ENCODE measurements at regions not wholly inside any gene's neighbourhood (a gene's known extent, or its start where the extent isn't known, plus 50 kb on each side); places are given as distances from the start of the nearest gene placed in this dataset.
"Not testable (repeated sequence)": the region's sequence is repeated elsewhere in the genome, so short reads cannot be mapped to it uniquely, and the experiment has no call there.

DNA sequence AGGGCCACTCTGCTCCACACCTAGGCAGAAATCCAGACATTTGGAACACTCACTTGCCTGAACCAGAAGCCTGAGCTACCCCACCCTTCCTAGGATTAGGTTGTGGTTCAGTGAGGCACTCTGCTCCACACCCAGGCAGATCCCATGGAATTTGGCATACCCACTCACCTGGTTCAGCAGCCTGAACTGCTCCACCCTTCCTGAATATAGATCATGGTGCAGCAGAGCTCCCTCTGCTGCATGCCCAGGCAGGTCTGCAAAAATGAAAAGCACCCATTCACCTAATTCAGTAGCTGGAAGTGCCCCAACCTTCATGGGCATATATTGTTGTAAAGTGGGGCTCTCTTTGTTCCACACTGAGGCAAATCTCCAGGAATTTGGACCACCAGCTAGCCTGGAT lies 185.1 kb upstream of the CNTNAP5 start:
- DNase-seq: no peak

DNA sequence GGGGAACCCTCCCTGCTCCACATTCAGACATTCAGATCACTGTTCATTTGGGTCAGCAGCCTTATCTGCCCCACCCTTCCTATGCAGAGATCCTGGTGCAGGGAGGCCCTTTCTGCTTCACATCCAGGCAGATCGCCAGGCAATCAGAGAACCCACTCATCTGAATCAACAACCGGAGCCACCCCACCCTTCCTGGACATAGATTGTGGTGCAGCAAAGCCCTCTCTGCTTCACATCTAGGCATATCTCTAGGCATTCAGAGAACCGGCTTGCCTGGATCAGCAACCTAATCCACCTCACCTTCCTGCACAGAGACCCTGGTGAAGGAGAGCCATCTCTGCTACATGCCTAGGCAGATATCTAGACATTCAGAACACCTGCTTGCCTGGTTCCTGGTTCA lies 184.5 kb upstream of the CNTNAP5 start:
- DNase-seq: peak; percentile 43

GRCh38 chr2:123851281-123851680 lies 173.8 kb upstream of the CNTNAP5 start:
- DNase-seq: no peak

DNA sequence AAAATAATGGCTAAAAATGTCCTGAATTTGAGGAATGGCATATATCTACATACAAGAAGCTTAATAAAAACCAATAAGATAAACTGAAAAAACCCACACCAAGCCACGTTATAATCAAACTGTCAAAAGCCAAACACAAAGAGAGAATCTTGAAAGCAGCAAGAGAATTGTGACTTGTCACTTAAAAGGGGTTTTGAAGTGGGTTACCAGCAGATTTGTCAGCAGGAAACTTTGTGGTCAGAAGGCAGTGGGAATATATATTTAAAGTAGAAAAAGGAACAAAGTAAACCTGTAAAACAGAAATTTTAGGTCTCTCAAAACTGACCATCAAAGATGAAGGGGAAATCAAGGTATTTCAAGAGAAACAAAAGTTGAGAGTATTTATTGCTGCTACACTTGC lies 171.9 kb upstream of the CNTNAP5 start:
- no peak for DNase-seq

DNA sequence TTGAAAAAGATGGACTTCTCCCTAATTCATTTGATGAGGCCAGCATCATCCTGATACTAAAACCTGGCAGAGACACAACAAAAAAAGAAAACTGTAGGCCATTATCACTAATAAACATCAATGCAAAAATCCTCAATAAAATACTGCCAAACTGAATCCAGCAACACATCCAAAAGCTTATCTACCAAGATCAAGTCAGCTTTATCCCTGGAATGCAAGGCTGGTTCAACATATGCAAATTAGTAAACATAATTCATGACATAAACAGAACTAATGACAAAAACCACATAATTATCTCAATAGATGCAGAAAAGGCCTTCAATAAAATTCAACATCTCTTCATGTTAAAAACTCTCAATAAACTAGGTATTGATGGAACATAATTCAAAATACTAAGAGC lies 166.1 kb upstream of the CNTNAP5 start:
- not testable (repeated sequence) for DNase-seq

DNA sequence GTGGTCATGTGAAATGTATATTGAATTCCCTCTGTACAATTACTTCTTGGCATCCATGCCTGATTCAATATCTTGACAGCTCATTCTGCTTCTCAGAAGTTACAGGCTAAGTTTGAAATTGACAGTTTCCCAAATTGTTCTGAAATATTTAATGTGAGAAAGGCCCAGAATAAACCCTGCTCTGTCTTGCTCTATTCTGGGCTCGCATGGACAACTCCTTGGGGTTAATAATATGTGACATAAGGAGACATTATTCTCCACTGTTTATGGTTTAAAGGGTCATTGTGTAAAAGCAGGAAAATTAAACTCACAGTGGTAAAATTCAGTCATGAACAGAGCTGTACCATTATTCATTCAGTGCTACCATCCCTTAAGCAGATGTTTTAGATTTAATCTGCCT lies 160.7 kb upstream of the CNTNAP5 start:
- no peak for DNase-seq

DNA sequence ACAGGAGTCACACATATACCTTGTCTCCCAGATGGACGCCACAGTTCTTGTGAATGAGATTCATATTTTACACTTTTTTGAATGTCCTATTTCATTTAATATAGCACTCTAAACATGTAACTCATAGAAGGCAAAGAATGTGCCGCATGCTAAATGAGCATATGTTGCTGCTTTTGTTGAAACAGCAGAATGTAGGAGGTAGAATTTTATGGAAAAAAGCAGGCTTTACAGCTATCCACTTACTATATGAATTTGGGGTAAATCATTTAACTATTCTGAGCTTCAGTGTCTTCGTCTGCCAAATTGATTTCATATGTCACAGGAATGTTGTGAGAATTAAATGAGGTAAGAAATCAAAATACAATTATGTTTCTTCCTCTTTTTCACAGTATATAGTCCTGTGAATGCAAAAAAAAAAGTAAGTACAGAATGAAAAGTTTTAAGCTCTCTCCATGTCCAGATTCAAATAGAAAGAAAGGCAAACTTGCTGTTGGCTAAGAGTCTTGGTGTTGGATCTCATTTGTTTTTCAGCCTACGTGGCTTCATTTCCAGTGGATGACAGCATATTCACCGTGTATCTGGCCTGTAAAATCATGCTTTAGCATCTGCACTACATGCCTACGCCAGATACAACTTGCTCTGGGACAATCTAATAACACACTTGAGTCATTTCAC lies 154.7 kb upstream of the CNTNAP5 start:
- no peak for DNase-seq

- DNase-seq: no peak
Measured at GRCh38 chr2:123870881-123871276, 154.2 kb upstream of the CNTNAP5 start.

GRCh38 chr2:123890148-123890547 lies 134.9 kb upstream of the CNTNAP5 start:
- no peak for DNase-seq

DNA sequence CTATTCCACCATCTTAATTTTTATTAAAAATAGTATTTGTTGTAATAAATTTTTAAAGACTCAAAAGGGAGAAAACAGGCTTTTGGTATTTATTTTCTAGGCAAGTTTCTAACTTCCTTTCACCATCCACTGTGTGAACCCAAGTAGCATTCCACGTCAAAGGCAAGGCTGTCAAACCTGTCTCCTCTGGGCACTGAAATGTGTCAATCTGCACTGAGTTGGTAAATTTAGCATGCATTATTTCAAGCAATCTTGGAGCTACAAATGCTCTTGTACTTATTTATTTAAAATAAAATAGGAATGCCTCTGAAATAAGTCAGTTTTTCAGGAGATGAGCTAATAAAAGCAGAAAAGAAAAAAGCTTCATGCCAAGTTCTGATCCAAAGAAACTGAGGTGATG lies 130.9 kb upstream of the CNTNAP5 start:
- DNase-seq: no peak

- no peak for DNase-seq
Measured at GRCh38 chr2:123895651-123896050, 129.4 kb upstream of the CNTNAP5 start.

DNA sequence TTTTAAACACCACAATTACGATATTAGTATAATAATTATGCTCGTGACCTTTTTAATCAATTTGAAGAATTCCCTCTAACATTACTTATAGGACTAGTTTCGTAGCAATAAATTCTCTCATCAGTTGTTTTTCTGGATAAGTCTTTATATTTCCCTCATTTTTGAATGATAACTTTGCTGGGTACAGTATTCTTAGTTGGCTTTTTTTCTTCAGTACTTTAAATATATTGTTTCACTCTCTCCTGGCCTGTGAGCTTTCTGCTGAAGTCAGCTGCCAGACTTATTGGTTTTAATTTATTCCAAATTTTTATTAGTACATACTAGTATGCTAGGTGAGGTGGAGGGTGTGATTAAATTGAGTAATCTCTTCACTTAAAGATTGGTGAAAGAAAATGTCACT lies 123.8 kb upstream of the CNTNAP5 start:
- no peak for DNase-seq

- no peak for DNase-seq
Measured at GRCh38 chr2:123906361-123906760, 118.7 kb upstream of the CNTNAP5 start.

- DNase-seq: no peak
Measured at GRCh38 chr2:123908522-123908921, 116.6 kb upstream of the CNTNAP5 start.

- no peak for DNase-seq
Measured at GRCh38 chr2:123912171-123912570, 112.9 kb upstream of the CNTNAP5 start.

DNA sequence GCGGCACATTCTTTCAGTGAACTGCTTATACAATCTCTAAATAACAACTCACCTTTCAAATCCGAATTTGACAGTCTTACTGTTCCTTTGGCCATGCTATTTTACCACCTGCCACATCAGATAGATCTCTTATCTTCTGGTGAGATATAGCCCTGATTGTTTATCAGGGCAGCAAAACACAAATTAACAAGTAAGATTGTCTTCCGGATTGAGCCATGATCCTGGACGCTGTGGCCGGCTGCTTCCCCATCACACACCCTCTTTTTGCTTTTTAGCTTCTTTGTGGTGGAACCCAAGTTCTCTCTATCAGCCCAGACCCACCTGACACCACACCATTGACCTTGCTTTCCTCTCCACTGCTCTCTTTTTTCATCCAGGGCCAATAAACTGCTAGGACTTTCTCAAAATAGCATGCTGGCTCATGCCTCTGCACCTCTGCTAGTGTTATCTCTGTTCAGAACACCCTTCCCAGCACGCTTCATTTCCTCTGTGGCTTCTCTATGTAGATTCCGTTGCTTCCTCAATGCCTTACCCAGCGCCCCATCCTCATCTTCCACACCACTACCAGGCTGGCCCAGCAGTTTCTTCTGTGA lies 111.8 kb upstream of the CNTNAP5 start:
- peak; percentile 72 for DNase-seq

DNA sequence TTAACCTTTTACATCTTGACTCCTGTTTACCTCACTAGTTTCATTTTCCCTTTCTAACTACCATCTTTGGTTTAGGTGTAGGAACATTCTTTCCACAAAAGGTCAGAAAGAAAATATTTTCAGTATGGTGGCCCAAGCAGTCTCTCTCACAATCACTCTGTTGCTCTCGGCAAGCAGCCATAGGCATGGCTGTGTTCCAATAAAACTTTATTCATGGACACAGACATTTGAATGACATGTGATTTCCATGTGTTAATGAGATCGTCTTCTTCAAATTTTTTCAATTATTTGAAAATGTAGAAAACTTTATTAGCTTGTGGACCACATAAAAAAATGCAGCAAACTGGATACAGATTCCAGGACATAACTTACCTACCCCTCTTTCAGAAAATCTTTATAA lies 109.7 kb upstream of the CNTNAP5 start:
- no peak for DNase-seq

DNA sequence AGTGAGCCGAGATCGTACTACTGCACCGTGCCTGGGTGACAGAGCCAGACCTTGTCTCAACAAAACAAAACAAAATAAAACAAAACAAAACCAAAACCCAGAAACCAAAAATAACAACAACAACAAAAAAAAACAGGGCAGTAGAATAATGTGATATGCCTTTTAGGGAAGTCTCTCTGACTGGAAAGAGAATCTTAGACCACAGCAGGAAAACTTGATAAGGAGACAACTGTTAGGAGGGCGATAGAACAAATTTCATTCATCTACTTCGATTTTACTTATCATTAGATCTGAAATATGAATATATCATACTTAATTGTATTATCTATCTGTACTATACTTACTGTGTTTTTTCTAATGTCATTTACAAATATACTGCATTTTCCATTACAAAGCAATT lies 109.0 kb upstream of the CNTNAP5 start:
- DNase-seq: peak; percentile 37

- DNase-seq: peak; percentile 71
Measured at GRCh38 chr2:123916531-123916930, 108.6 kb upstream of the CNTNAP5 start.

- DNase-seq: no peak
Measured at GRCh38 chr2:123917241-123917640, 107.8 kb upstream of the CNTNAP5 start.

DNA sequence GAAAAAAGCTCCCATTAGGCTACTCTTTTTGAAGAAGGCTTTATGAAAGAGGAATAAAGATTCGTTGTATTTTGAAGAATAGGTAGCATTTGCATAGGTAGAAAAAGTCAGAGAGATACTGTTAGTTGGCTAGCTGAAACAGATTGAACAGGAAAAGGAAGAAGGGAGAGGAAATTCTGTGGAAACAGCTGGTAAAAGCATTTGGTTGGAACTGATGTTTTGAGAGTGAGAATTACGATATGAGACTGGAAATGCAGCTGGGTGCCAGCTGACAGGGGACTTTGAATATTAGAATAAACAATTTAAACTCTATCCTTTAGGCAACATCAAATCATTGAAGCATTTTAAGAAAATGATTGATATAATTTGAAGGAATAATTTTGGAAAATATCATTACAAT lies 96.7 kb upstream of the CNTNAP5 start:
- no peak for DNase-seq

GRCh38 chr2:123935405-123935804 lies 89.7 kb upstream of the CNTNAP5 start:
- DNase-seq: no peak

- peak; percentile 83 for DNase-seq
Measured at GRCh38 chr2:123953846-123954245, 71.2 kb upstream of the CNTNAP5 start.

DNA sequence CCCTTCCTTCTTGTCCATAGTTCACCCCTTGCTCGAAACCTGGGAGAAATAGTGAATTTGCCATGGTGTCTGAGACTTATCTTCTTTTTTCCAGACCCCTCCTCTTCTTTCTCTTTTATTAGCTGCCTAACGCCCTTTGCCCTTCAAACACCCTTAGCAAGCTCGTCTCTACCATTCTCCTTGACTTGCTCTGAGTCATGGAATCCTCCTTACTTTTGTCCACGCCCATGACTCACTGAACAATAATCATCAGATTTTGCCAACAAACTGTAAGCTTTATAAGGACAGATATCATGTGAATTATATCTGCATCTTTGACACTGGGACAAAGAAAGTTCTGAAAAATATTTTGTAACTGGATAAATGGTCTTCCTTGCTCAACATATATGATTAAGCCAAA lies 67.1 kb upstream of the CNTNAP5 start:
- DNase-seq: no peak

- DNase-seq: no peak
Measured at GRCh38 chr2:123961576-123961975, 63.5 kb upstream of the CNTNAP5 start.
